WTC11 (cell line): ENCODE measurements at regions not wholly inside any gene's neighbourhood (a gene's known extent, or its start where the extent isn't known, plus 50 kb on each side); places are given as distances from the start of the nearest gene placed in this dataset.

ENCODE experiments used
- ATAC-seq: fragments of 200-7000 bp; cut with Tn5 transposase; 2 replicates; pipeline ENCODE4 v1.10.0; 2021; ENCODE audit warnings: mild to moderate bottlenecking, moderate library complexity
- CTCF ChIA-PET: fragments of 300-600 bp; sonication (Branson Sonifier 250); formaldehyde crosslinking; loops from one replicate; lab custom pipeline; 2021; ENCODE audit warnings: antibody characterized with exemption; lab: Charles Lee
- POLR2A ChIA-PET: fragments of 350-600 bp; sonication (Branson Sonifier 250); formaldehyde crosslinking; loops from one replicate; lab custom pipeline; 2021; ENCODE audit warnings: antibody characterized with exemption; lab: Charles Lee
- DNase-seq: peaks from one replicate; pipeline ENCODE4 v3.0.0; 2021; ENCODE audit warnings: low spot score
- H3K27ac Mint-ChIP-seq: 2 replicates; pipeline ENCODE4 v1.8.0; 2021; ENCODE audit warnings: mixed read lengths
- H3K27me3 Mint-ChIP-seq: 2 replicates; pipeline ENCODE4 v1.8.0; 2021; ENCODE audit warnings: low read depth, mild to moderate bottlenecking, moderate library complexity, mixed read lengths
- H3K36me3 Mint-ChIP-seq: 2 replicates; pipeline ENCODE4 v1.8.0; 2021; ENCODE audit warnings: mixed read lengths
- H3K4me1 Mint-ChIP-seq: 2 replicates; pipeline ENCODE4 v1.8.0; 2022; ENCODE audit warnings: mixed read lengths
- H3K4me3 Mint-ChIP-seq: 2 replicates; pipeline ENCODE4 v1.8.0; 2021; ENCODE audit warnings: mild to moderate bottlenecking, moderate library complexity, mixed read lengths
- H3K9me3 Mint-ChIP-seq: 2 replicates; pipeline ENCODE4 v1.8.0; 2021; ENCODE audit warnings: mixed read lengths
- ARID4B ChIP-seq: sonication (generic); formaldehyde crosslinking; IDR thresholded peaks from 2 replicates; pipeline ENCODE4 v1.8.0; 2023; ENCODE audit warnings: missing genetic modification reagents, mild to moderate bottlenecking, borderline replicate concordance
- ELF4 ChIP-seq: sonication (generic); formaldehyde crosslinking; IDR thresholded peaks from 2 replicates; pipeline ENCODE4 v1.8.1; 2022; ENCODE audit warnings: low read depth, mild to moderate bottlenecking, moderate library complexity, missing genetic modification reagents
- ESRRA ChIP-seq: sonication (generic); formaldehyde crosslinking; IDR thresholded peaks from 2 replicates; pipeline ENCODE4 v1.8.1; 2022; ENCODE audit warnings: mild to moderate bottlenecking, missing genetic modification reagents, borderline replicate concordance
- ETV6 ChIP-seq: sonication (generic); formaldehyde crosslinking; IDR thresholded peaks from 2 replicates; pipeline ENCODE4 v1.8.1; 2022; ENCODE audit warnings: mild to moderate bottlenecking, missing genetic modification reagents
- GRHL2 ChIP-seq: fragments of 250-450 bp; sonication (Bioruptor Pico); IDR thresholded peaks from 2 replicates; pipeline ENCODE4 v1.8.0; 2022; ENCODE audit warnings: mild to moderate bottlenecking, moderate library complexity; ENCODE audit not compliant: insufficient replicate concordance, severe bottlenecking
- GTF2I ChIP-seq: fragments of 250-450 bp; sonication (Bioruptor Pico); conservative IDR thresholded peaks from 2 replicates; pipeline ENCODE4 v1.4.0; 2021; ENCODE audit warnings: mild to moderate bottlenecking
- HMGA2 ChIP-seq: fragments of 250-450 bp; sonication (Bioruptor Pico); IDR thresholded peaks from 2 replicates; pipeline ENCODE4 v1.4.0; 2021; ENCODE audit warnings: mild to moderate bottlenecking, moderate library complexity
- IRF2 ChIP-seq: sonication (generic); formaldehyde crosslinking; IDR thresholded peaks from 2 replicates; pipeline ENCODE4 v1.8.0; 2022; ENCODE audit warnings: low read depth, missing genetic modification reagents, borderline replicate concordance
- JAZF1 ChIP-seq: fragments of 250-450 bp; sonication (Bioruptor Pico); IDR thresholded peaks from 2 replicates; pipeline ENCODE4 v1.9.0; 2021; ENCODE audit warnings: moderate library complexity, mild to moderate bottlenecking, inconsistent platforms
- NFATC4 ChIP-seq: fragments of 250-450 bp; sonication (Bioruptor Pico); IDR thresholded peaks from 2 replicates; pipeline ENCODE4 v1.9.0; 2021; ENCODE audit warnings: mild to moderate bottlenecking
- NFE2L1 ChIP-seq: sonication (generic); formaldehyde crosslinking; IDR thresholded peaks from 2 replicates; pipeline ENCODE4 v1.8.1; 2023; ENCODE audit warnings: missing genetic modification reagents
- NR1H2 ChIP-seq: sonication (generic); formaldehyde crosslinking; IDR thresholded peaks from 2 replicates; pipeline ENCODE4 v1.9.0; 2021; ENCODE audit warnings: mild to moderate bottlenecking, moderate library complexity, missing genetic modification reagents
- PRDM15 ChIP-seq: sonication (generic); formaldehyde crosslinking; IDR thresholded peaks from 2 replicates; pipeline ENCODE4 v1.8.0; 2022; ENCODE audit warnings: missing genetic modification reagents
- PRRX2 ChIP-seq: fragments of 250-450 bp; sonication (Bioruptor Pico); IDR thresholded peaks from 2 replicates; pipeline ENCODE4 v1.8.0; 2021; ENCODE audit warnings: mild to moderate bottlenecking
- ZBTB21 ChIP-seq: sonication (generic); formaldehyde crosslinking; IDR thresholded peaks from 2 replicates; pipeline ENCODE4 v1.8.1; 2023; ENCODE audit warnings: mild to moderate bottlenecking, missing genetic modification reagents, borderline replicate concordance
- ZMAT4 ChIP-seq: fragments of 250-450 bp; sonication (Bioruptor Pico); IDR thresholded peaks from 2 replicates; pipeline ENCODE4 v1.9.0; 2021; ENCODE audit warnings: mild to moderate bottlenecking
- ZNF219 ChIP-seq: sonication (generic); formaldehyde crosslinking; IDR thresholded peaks from 2 replicates; pipeline ENCODE4 v1.8.0; 2023; ENCODE audit warnings: missing genetic modification reagents, mild to moderate bottlenecking, borderline replicate concordance
- ZNF416 ChIP-seq: fragments of 250-450 bp; sonication (Bioruptor Pico); IDR thresholded peaks from 2 replicates; pipeline ENCODE4 v1.9.0; 2021; ENCODE audit warnings: mild to moderate bottlenecking, inconsistent platforms
- TF ChIP-seq, protein P1 (sequence below): fragments of 250-450 bp; sonication (Bioruptor Pico); IDR thresholded peaks from 2 replicates; pipeline ENCODE4 v1.9.0; 2021; ENCODE audit warnings: mild to moderate bottlenecking
- TF ChIP-seq, protein P2 (sequence below): sonication (generic); formaldehyde crosslinking; IDR thresholded peaks from 2 replicates; pipeline ENCODE4 v1.8.1; 2023; ENCODE audit warnings: mild to moderate bottlenecking, missing genetic modification reagents, moderate library complexity
- TF ChIP-seq, protein P3 (sequence below): sonication (generic); formaldehyde crosslinking; IDR thresholded peaks from 2 replicates; pipeline ENCODE4 v1.8.1; 2023; ENCODE audit warnings: mild to moderate bottlenecking, missing genetic modification reagents, moderate library complexity

DNA sequence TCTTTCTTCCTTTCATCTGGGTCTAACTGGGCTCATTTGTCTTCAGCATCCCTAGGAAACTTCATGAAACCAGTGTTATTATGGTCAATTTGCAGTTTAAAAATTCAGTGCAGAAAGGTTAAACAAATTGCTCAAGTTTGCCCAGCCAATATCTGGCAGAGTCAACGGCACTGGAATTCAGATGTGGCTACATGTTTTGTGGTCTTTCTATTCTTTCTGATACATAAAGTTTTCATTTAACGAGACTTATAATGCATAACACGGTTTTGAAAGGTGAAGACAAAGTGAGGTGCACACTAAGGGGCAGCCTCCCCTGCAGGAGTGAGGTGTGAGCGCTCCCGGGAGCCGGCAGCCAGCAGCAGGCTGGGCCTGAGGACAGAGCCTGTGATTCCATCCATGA, 164.6 kb downstream of the RTP5 start (continued):
- TF ChIP-seq PRDM15 (no peak), ELF4 (CRISPR knock-in tag) (no peak), ZNF219 (CRISPR knock-in tag) (no peak), GRHL2 (no peak), NFE2L1 (no peak), ZBTB21 (CRISPR knock-in tag) (no peak), NFATC4 (CRISPR knock-in tag) (no peak), ESRRA (CRISPR knock-in tag) (no peak), ARID4B (CRISPR knock-in tag) (no peak)
- TF ChIP-seq, protein P1, sequence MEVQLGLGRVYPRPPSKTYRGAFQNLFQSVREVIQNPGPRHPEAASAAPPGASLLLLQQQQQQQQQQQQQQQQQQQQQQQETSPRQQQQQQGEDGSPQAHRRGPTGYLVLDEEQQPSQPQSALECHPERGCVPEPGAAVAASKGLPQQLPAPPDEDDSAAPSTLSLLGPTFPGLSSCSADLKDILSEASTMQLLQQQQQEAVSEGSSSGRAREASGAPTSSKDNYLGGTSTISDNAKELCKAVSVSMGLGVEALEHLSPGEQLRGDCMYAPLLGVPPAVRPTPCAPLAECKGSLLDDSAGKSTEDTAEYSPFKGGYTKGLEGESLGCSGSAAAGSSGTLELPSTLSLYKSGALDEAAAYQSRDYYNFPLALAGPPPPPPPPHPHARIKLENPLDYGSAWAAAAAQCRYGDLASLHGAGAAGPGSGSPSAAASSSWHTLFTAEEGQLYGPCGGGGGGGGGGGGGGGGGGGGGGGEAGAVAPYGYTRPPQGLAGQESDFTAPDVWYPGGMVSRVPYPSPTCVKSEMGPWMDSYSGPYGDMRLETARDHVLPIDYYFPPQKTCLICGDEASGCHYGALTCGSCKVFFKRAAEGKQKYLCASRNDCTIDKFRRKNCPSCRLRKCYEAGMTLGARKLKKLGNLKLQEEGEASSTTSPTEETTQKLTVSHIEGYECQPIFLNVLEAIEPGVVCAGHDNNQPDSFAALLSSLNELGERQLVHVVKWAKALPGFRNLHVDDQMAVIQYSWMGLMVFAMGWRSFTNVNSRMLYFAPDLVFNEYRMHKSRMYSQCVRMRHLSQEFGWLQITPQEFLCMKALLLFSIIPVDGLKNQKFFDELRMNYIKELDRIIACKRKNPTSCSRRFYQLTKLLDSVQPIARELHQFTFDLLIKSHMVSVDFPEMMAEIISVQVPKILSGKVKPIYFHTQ (CRISPR knock-in tag): no peak
- TF ChIP-seq, protein P2, sequence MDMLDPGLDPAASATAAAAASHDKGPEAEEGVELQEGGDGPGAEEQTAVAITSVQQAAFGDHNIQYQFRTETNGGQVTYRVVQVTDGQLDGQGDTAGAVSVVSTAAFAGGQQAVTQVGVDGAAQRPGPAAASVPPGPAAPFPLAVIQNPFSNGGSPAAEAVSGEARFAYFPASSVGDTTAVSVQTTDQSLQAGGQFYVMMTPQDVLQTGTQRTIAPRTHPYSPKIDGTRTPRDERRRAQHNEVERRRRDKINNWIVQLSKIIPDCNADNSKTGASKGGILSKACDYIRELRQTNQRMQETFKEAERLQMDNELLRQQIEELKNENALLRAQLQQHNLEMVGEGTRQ (CRISPR knock-in tag): no peak

DNA sequence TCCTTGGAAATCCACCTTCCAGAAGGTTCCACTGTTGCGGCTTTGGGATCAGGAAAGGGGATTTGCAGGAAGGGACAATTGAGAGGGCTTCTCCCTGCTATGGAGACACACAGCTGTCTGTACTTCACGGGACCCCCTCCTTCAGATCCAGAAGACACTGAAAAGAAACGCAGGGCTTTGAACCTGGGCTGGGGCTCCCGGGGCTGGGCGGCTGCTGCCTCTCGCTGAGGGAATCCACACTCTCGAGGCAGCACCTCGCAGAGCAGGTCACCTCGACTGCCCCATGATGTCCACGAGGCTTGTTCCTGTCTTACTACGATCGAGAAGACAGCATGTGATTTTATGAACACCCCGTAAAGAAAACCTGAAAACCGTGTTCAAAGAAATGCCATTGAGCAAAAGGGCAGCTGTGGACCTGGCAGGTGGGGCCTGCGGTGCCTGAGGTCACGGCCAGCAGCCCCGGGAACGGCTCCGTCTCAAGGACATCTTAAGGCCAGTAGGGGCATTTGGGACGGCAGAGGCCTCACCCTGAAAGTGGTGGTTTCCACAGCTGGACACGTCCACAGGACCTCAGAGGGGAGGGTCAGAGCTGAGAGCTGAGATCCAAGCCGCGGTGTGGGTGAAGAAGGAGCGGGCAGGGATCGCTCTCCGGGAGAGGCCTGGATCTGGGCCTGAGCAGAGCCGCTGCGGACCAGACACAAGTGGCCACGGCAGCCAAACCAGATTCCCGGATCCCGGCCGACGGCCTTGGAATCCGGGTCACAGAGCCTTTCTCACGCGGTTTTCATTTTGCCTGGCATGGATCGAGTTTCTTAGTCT, 165.7 kb downstream of the RTP5 start:
- peaks cover 95% of the 10 kb centered on the region for H3K27me3 Mint-ChIP-seq
- ATAC-seq: no peak
- DNase-seq: no peak
- H3K9me3 Mint-ChIP-seq: no peaks in the 10 kb centered on the region
- H3K4me3 Mint-ChIP-seq: no peak overlapping the region
- H3K4me1 Mint-ChIP-seq: peaks cover 5% of the 10 kb centered on the region
- H3K36me3 Mint-ChIP-seq: no peaks in the 10 kb centered on the region
- H3K27ac Mint-ChIP-seq: no peak overlapping the region
- ChIA-PET POLR2A (no interaction called here), CTCF (interaction anchor here (1.0 to 1.1 kb wide), 2 partner anchors 11 to 85 kb away, joined by 3 read pairs; no protein-coding TSS in a partner anchor)
- TF ChIP-seq NR1H2 (CRISPR knock-in tag): no peak
- TF ChIP-seq IRF2 (CRISPR knock-in tag): no peak
- TF ChIP-seq GTF2I: no peak
- TF ChIP-seq, protein P3, sequence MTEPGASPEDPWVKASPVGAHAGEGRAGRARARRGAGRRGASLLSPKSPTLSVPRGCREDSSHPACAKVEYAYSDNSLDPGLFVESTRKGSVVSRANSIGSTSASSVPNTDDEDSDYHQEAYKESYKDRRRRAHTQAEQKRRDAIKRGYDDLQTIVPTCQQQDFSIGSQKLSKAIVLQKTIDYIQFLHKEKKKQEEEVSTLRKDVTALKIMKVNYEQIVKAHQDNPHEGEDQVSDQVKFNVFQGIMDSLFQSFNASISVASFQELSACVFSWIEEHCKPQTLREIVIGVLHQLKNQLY (CRISPR knock-in tag): no peak
- TF ChIP-seq ZMAT4: no peak
- TF ChIP-seq JAZF1 (CRISPR knock-in tag): no peak
- no peak for TF ChIP-seq PRRX2 (CRISPR knock-in tag)
- TF ChIP-seq HMGA2: no peak
- TF ChIP-seq ZNF416 (CRISPR knock-in tag): no peak
- TF ChIP-seq ETV6 (CRISPR knock-in tag): no peak
